ENCODE measurements at regions not wholly inside any gene's neighbourhood (a gene's known extent, or its start where the extent isn't known, plus 50 kb on each side); places are given as distances from the start of the nearest gene placed in this dataset.

DNA sequence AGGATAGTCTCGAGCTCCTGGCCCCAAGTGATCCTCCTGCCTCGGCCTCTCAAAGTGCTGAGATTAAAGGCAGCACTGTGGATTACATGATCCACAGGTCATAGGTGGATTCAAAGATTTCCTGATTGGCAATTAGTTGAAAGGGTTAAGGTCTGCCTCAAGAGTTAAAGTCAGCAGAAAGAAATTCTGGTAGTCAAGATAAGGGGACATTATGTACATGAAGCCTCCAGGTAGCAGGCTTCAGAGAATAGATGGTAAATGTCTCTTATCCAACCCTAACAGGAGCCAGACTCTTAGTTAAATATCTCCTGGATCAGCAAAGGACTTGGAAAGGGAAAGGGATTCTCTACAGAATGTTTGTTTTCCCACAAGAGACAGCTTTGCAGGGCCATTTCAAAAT is 93.7 kb downstream of the SKIDA1 start (continued):
- TF ChIP-seq, protein P1, sequence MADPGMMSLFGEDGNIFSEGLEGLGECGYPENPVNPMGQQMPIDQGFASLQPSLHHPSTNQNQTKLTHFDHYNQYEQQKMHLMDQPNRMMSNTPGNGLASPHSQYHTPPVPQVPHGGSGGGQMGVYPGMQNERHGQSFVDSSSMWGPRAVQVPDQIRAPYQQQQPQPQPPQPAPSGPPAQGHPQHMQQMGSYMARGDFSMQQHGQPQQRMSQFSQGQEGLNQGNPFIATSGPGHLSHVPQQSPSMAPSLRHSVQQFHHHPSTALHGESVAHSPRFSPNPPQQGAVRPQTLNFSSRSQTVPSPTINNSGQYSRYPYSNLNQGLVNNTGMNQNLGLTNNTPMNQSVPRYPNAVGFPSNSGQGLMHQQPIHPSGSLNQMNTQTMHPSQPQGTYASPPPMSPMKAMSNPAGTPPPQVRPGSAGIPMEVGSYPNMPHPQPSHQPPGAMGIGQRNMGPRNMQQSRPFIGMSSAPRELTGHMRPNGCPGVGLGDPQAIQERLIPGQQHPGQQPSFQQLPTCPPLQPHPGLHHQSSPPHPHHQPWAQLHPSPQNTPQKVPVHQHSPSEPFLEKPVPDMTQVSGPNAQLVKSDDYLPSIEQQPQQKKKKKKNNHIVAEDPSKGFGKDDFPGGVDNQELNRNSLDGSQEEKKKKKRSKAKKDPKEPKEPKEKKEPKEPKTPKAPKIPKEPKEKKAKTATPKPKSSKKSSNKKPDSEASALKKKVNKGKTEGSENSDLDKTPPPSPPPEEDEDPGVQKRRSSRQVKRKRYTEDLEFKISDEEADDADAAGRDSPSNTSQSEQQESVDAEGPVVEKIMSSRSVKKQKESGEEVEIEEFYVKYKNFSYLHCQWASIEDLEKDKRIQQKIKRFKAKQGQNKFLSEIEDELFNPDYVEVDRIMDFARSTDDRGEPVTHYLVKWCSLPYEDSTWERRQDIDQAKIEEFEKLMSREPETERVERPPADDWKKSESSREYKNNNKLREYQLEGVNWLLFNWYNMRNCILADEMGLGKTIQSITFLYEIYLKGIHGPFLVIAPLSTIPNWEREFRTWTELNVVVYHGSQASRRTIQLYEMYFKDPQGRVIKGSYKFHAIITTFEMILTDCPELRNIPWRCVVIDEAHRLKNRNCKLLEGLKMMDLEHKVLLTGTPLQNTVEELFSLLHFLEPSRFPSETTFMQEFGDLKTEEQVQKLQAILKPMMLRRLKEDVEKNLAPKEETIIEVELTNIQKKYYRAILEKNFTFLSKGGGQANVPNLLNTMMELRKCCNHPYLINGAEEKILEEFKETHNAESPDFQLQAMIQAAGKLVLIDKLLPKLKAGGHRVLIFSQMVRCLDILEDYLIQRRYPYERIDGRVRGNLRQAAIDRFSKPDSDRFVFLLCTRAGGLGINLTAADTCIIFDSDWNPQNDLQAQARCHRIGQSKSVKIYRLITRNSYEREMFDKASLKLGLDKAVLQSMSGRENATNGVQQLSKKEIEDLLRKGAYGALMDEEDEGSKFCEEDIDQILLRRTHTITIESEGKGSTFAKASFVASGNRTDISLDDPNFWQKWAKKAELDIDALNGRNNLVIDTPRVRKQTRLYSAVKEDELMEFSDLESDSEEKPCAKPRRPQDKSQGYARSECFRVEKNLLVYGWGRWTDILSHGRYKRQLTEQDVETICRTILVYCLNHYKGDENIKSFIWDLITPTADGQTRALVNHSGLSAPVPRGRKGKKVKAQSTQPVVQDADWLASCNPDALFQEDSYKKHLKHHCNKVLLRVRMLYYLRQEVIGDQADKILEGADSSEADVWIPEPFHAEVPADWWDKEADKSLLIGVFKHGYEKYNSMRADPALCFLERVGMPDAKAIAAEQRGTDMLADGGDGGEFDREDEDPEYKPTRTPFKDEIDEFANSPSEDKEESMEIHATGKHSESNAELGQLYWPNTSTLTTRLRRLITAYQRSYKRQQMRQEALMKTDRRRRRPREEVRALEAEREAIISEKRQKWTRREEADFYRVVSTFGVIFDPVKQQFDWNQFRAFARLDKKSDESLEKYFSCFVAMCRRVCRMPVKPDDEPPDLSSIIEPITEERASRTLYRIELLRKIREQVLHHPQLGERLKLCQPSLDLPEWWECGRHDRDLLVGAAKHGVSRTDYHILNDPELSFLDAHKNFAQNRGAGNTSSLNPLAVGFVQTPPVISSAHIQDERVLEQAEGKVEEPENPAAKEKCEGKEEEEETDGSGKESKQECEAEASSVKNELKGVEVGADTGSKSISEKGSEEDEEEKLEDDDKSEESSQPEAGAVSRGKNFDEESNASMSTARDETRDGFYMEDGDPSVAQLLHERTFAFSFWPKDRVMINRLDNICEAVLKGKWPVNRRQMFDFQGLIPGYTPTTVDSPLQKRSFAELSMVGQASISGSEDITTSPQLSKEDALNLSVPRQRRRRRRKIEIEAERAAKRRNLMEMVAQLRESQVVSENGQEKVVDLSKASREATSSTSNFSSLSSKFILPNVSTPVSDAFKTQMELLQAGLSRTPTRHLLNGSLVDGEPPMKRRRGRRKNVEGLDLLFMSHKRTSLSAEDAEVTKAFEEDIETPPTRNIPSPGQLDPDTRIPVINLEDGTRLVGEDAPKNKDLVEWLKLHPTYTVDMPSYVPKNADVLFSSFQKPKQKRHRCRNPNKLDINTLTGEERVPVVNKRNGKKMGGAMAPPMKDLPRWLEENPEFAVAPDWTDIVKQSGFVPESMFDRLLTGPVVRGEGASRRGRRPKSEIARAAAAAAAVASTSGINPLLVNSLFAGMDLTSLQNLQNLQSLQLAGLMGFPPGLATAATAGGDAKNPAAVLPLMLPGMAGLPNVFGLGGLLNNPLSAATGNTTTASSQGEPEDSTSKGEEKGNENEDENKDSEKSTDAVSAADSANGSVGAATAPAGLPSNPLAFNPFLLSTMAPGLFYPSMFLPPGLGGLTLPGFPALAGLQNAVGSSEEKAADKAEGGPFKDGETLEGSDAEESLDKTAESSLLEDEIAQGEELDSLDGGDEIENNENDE (IDR thresholded peaks at IDR 0.05; ENCODE audit: insufficient replicate concordance, low read length), result no peak
- TF ChIP-seq SP2 (IDR thresholded peaks at IDR 0.05; ENCODE audit: low read length) (no peak), TBP (IDR thresholded peaks at IDR 0.05; ENCODE audit: low read depth, low read length) (no peak), TAF1 (IDR thresholded peaks at IDR 0.05; ENCODE audit: low read depth, low read length) (no peak), RAD21 (IDR thresholded peaks at IDR 0.05 in 1 of 2, conservative IDR thresholded peaks at IDR 0.05 in 1 of 2; ENCODE audit: low read depth in 2 of 2, low read length in 2 of 2) (no peak), GABPA (IDR thresholded peaks at IDR 0.05; ENCODE audit: borderline replicate concordance, insufficient read depth, low read length) (no peak), HDAC2 (IDR thresholded peaks at IDR 0.05; ENCODE audit: borderline replicate concordance in 1 of 2, low read depth in 2 of 2, low read length in 2 of 2) (no peak), EP300 (IDR thresholded peaks at IDR 0.05; ENCODE audit: borderline replicate concordance in 1 of 2, low read depth in 2 of 2, low read length in 2 of 2) (no peak), RBBP5 (IDR thresholded peaks at IDR 0.05; ENCODE audit: borderline replicate concordance, low read depth, low read length) (no peak)
